Panc1 (cell line): ENCODE measurements at regions not wholly inside any gene's neighbourhood (a gene's known extent, or its start where the extent isn't known, plus 50 kb on each side); places are given as distances from the start of the nearest gene placed in this dataset.

Experiments used
- ATAC-seq: fragments of 200-7000 bp; cut with Tn5 transposase; 2 replicates; pipeline ENCODE4 v1.9.1; 2020; ENCODE audit warnings: mild to moderate bottlenecking, moderate library complexity
- BruUV-seq: library from RNA; stranded (reverse); fragments of 400-500 nt; replicated peaks from 2 replicates; lab custom pipeline; 2021; lab: Mats Ljungman, UMichigan
- CTCF ChIA-PET: fragments of 300-600 bp; sonication (Branson Sonifier 250); formaldehyde crosslinking; loops from one replicate; lab custom pipeline; 2022; ENCODE audit warnings: antibody characterized with exemption; lab: Charles Lee
- POLR2A ChIA-PET: fragments of 300-600 bp; sonication (Branson Sonifier 250); formaldehyde crosslinking; loops from one replicate; lab custom pipeline; 2022; ENCODE audit warnings: antibody characterized with exemption; lab: Charles Lee
- DNase-seq: peaks from one replicate; pipeline ENCODE4 v3.0.0-alpha.2; 2010; ENCODE audit warnings: low read depth, low spot score
- H3K27ac ChIP-seq: 2 replicates; pipeline ENCODE4 v1.5.1; 2011; ENCODE audit warnings: mild to moderate bottlenecking, low read length, inconsistent platforms
- H3K27me3 ChIP-seq: fragments of 200-500 bp; sonication (Bioruptor generic); 2 replicates; pipeline ENCODE4 v1.6.0; 2014; ENCODE audit warnings: low read length, inconsistent platforms; ENCODE audit not compliant: control insufficient read depth, insufficient read depth
- H3K36me3 ChIP-seq: fragments of 200-500 bp; sonication (Bioruptor generic); 2 replicates; pipeline ENCODE4 v1.5.1; 2014; ENCODE audit warnings: inconsistent platforms, mild to moderate bottlenecking, low read length, moderate library complexity; ENCODE audit not compliant: control insufficient read depth, insufficient read depth
- H3K4me1 ChIP-seq: 2 replicates; pipeline ENCODE4 v1.5.1; 2011; ENCODE audit warnings: inconsistent platforms, mild to moderate bottlenecking, low read length, moderate library complexity; ENCODE audit not compliant: control insufficient read depth, insufficient read depth
- H3K4me3 ChIP-seq, 2 experiments: 2 replicates each; pipeline ENCODE4 v1.5.1; 2011 to 2012; ENCODE audit warnings: low read depth in 2 of 2, low read length in 2 of 2, mild to moderate bottlenecking in 2 of 2, inconsistent platforms in 1 of 2, moderate library complexity in 1 of 2
- H3K9me3 ChIP-seq: fragments of 200-500 bp; sonication (Bioruptor generic); 2 replicates; pipeline ENCODE4 v1.5.1; 2014; ENCODE audit warnings: low read depth, mild to moderate bottlenecking, inconsistent platforms, low read length, moderate library complexity; ENCODE audit not compliant: control insufficient read depth, insufficient read depth
- CTCF ChIP-seq: fragments of 450-650 bp; IDR thresholded peaks from 2 replicates; pipeline ENCODE4 v1.5.1; 2017; ENCODE audit warnings: mild to moderate bottlenecking
- POLR2AphosphoS5 ChIP-seq: IDR thresholded peaks from 2 replicates; pipeline ENCODE4 v1.6.1; 2012; ENCODE audit warnings: mild to moderate bottlenecking, low read depth, low read length, moderate library complexity
- SIN3A ChIP-seq: IDR thresholded peaks from 2 replicates; pipeline ENCODE4 v1.6.1; 2012; ENCODE audit warnings: low read depth, mild to moderate bottlenecking, low read length, moderate library complexity, borderline replicate concordance; ENCODE audit not compliant: insufficient read depth
- TCF7L2 ChIP-seq: IDR thresholded peaks from 2 replicates; pipeline ENCODE4 v1.6.1; 2011; ENCODE audit warnings: mild to moderate bottlenecking, low read depth, low read length, inconsistent platforms
- in situ Hi-C: cut with HindIII; loops from 2 replicates; pipeline ENCODE4 v1.10.0; 2016; ENCODE audit warnings: low sequenced_read_pairs, low pct_unique_long_range_greater_than_20kb
- intact Hi-C: fragments of 100-400 bp; cut with micrococcal nuclease; formaldehyde crosslinking; loops from one replicate; pipeline ENCODE4 v1.10.0; 2022; ENCODE audit not compliant: unreplicated experiment
- TF ChIP-seq, protein P1 (sequence below), 2 experiments: IDR thresholded peaks; 2 replicates each; pipeline ENCODE4 v1.6.1; 2011 to 2012; ENCODE audit warnings: low read depth in 2 of 2, control low read depth in 1 of 2, low read length in 1 of 2, mild to moderate bottlenecking in 1 of 2, moderate library complexity in 1 of 2; ENCODE audit not compliant: insufficient read depth in 1 of 2

DNA sequence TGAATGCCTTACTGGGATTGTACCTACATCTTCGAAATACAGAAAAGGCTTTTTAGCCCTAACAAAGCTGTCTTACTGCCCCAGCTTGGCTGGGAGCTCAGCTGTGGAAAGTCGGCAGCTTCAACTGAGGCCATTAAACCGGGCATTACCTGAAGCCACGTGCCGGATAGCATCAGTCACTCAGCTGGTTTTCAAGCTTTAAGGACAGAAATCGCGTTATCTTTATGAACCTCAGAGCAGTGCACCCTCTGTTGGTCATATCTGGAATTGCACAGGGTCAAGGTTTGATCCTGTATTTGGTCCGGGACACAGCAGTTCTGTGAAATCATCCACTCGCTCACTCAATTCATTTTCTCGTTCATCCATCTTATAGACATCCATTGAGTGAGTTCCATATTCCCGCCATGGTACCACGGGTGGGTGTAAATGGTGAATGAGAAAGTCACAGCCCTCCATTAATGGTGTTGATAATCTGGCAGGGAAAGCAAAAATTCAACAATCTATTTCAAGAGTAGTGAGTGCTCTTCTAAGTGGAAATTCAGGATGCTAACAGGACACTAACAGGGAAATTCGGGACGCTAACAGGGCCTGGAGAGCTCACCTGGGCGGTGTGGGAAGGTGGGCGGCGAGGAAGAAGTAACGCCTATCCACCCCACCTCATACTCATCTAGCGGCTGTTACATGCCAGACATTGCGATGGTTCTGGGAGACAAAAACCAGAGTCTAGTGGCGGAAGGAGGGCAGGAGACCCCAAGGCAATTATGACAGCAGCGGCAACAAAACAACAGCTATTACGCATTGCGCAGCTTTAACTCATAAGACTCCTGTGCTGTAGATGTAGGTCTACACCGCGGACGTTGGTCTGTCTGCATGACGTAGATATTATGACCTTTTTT, 60.6 kb upstream of the TCL1A start:
- H3K27ac ChIP-seq = no peak overlapping the region
- in situ Hi-C loops (no loop called here), intact Hi-C loops (loop anchor here (1.0 kb wide), 1 partner anchor 213 kb away; no protein-coding TSS in a partner anchor)
- 0 out of 2 replicates have a peak, but pooled peaks have one; percentile 48 for ATAC-seq
- H3K36me3 ChIP-seq = no peaks in the 10 kb centered on the region
- POLR2A ChIA-PET = no interaction called here
- TF ChIP-seq CTCF (peak; percentile 85), TCF7L2 (no peak)
- no peaks in the 10 kb centered on the region for H3K4me1 ChIP-seq
- BruUV-seq = no TSS peak
- no peaks in the 10 kb centered on the region; the same call in 1 of the 2 replicates for H3K27me3 ChIP-seq
- CTCF ChIA-PET = interaction anchor here (0.7 kb wide), 1 partner anchor 174 kb away, joined by 4 read pairs; no protein-coding TSS in a partner anchor
- H3K4me3 ChIP-seq = no peak overlapping the region
- H3K9me3 ChIP-seq = no peaks in the 10 kb centered on the region
- DNase-seq = peak; percentile 58

GRCh38 chr14:95770777-95771176, 56.9 kb upstream of the TCL1A start:
- POLR2A ChIA-PET = no interaction called here
- H3K27ac ChIP-seq = no peak overlapping the region
- H3K36me3 ChIP-seq = no peaks in the 10 kb centered on the region
- in situ Hi-C loops (no loop called here), intact Hi-C loops (no loop called here)
- no TSS peak for BruUV-seq
- DNase-seq = no peak
- no peak for TF ChIP-seq SIN3A
- no peak for TF ChIP-seq CTCF
- TF ChIP-seq, protein P1, sequence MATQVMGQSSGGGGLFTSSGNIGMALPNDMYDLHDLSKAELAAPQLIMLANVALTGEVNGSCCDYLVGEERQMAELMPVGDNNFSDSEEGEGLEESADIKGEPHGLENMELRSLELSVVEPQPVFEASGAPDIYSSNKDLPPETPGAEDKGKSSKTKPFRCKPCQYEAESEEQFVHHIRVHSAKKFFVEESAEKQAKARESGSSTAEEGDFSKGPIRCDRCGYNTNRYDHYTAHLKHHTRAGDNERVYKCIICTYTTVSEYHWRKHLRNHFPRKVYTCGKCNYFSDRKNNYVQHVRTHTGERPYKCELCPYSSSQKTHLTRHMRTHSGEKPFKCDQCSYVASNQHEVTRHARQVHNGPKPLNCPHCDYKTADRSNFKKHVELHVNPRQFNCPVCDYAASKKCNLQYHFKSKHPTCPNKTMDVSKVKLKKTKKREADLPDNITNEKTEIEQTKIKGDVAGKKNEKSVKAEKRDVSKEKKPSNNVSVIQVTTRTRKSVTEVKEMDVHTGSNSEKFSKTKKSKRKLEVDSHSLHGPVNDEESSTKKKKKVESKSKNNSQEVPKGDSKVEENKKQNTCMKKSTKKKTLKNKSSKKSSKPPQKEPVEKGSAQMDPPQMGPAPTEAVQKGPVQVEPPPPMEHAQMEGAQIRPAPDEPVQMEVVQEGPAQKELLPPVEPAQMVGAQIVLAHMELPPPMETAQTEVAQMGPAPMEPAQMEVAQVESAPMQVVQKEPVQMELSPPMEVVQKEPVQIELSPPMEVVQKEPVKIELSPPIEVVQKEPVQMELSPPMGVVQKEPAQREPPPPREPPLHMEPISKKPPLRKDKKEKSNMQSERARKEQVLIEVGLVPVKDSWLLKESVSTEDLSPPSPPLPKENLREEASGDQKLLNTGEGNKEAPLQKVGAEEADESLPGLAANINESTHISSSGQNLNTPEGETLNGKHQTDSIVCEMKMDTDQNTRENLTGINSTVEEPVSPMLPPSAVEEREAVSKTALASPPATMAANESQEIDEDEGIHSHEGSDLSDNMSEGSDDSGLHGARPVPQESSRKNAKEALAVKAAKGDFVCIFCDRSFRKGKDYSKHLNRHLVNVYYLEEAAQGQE (IDR thresholded peaks at IDR 0.05; ENCODE audit: insufficient read depth in 1 of 2, low read depth in 2 of 2, low read length in 1 of 2) = no peak
- no peak for TF ChIP-seq POLR2AphosphoS5
- no peak for TF ChIP-seq TCF7L2
- H3K27me3 ChIP-seq = no peaks in the 10 kb centered on the region; the same call in 1 of the 2 replicates
- CTCF ChIA-PET = interaction anchor here (0.5 to 0.7 kb wide), 2 partner anchors 180 to 289 kb away, joined by 4 to 8 read pairs; no protein-coding TSS in a partner anchor
- H3K4me3 ChIP-seq = no peak overlapping the region
- no peaks in the 10 kb centered on the region for H3K4me1 ChIP-seq
- no peaks in the 10 kb centered on the region for H3K9me3 ChIP-seq
- no peak for ATAC-seq
